Parathyroid adenoma (tissue), 2 donors: ENCODE measurements at regions not wholly inside any gene's neighbourhood (a gene's known extent, or its start where the extent isn't known, plus 50 kb on each side); places are given as distances from the start of the nearest gene placed in this dataset.
A peak's percentile ranks its signal among the peaks of the same experiment; 100 is the strongest.
"Not testable (repeated sequence)": the region's sequence is repeated elsewhere in the genome, so short reads cannot be mapped to it uniquely, and the experiment has no call there.

Experiments
- H2AFZ ChIP-seq: fragments of 300-600 bp; sonication (generic); one replicate; pipeline ENCODE4 v1.7.0; 2017; ENCODE audit warnings: antibody characterized with exemption, mild to moderate bottlenecking
- H3K27ac ChIP-seq: fragments of 300-600 bp; sonication (generic); one replicate; pipeline ENCODE4 v1.7.0; 2017
- H3K27me3 ChIP-seq: fragments of 300-600 bp; sonication (generic); one replicate; pipeline ENCODE4 v1.7.0; 2017; ENCODE audit warnings: low read length; ENCODE audit not compliant: control insufficient read depth, insufficient read depth
- H3K36me3 ChIP-seq: fragments of 300-600 bp; sonication (generic); one replicate; pipeline ENCODE4 v1.7.0; 2017; ENCODE audit warnings: low read length; ENCODE audit not compliant: control insufficient read depth, insufficient read depth
- H3K4me1 ChIP-seq: fragments of 300-600 bp; sonication (generic); one replicate; pipeline ENCODE4 v1.7.0; 2017; ENCODE audit warnings: control low read depth
- H3K4me2 ChIP-seq: fragments of 300-600 bp; sonication (generic); one replicate; pipeline ENCODE4 v1.7.0; 2017; ENCODE audit warnings: low read length
- H3K4me3 ChIP-seq: fragments of 300-600 bp; sonication (generic); one replicate; pipeline ENCODE4 v1.7.0; 2017; ENCODE audit warnings: low read depth, low read length
- H3K79me2 ChIP-seq: fragments of 300-600 bp; sonication (generic); one replicate; pipeline ENCODE4 v1.7.0; 2017; ENCODE audit warnings: control low read depth
- H3K9ac ChIP-seq: fragments of 300-600 bp; sonication (generic); one replicate; pipeline ENCODE4 v1.7.0; 2017; ENCODE audit warnings: mild to moderate bottlenecking
- H3K9me3 ChIP-seq: fragments of 300-600 bp; sonication (generic); one replicate; pipeline ENCODE4 v1.7.0; 2017; ENCODE audit warnings: low read length; ENCODE audit not compliant: control insufficient read depth
- TF ChIP-seq, protein P1 (sequence below): fragments of 300-600 bp; sonication (generic); IDR thresholded peaks from one replicate; pipeline ENCODE4 v1.7.0; 2017; ENCODE audit warnings: antibody characterized with exemption, mild to moderate bottlenecking
- donor health status: primary hyperparathyroidism.

DNA sequence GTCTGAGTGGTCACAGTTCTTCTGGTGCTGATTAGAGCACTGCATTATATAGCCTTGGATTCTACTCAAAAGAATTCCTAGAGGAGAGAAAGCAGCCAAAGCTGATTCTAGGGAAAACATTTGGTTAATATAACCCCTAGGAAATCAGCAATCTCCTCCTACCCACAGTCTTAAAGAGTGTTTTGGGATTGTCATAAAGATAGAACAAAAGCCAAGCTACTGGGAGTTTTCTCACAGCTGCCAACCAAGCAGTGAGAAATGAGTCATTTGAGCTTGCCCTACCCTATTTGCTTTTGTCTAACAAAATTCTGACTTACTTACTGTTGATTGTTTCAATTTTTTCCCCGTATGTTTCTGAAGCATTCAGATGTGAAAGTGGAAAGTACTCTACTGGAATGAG lies 469.3 kb downstream of the PLCL1 start:
- peak overlapping the region; percentile 13 for H2AFZ ChIP-seq
- no peak overlapping the region for H3K4me3 ChIP-seq
- H3K4me1 ChIP-seq: no peaks in the 10 kb centered on the region
- no peak overlapping the region for H3K27ac ChIP-seq
- no peaks in the 10 kb centered on the region for H3K79me2 ChIP-seq
- H3K9ac ChIP-seq: no peak overlapping the region
- no peaks in the 10 kb centered on the region for H3K9me3 ChIP-seq
- no peaks in the 10 kb centered on the region for H3K36me3 ChIP-seq
- H3K27me3 ChIP-seq: no peaks in the 10 kb centered on the region
- no peak overlapping the region for H3K4me2 ChIP-seq
- TF ChIP-seq, protein P1, sequence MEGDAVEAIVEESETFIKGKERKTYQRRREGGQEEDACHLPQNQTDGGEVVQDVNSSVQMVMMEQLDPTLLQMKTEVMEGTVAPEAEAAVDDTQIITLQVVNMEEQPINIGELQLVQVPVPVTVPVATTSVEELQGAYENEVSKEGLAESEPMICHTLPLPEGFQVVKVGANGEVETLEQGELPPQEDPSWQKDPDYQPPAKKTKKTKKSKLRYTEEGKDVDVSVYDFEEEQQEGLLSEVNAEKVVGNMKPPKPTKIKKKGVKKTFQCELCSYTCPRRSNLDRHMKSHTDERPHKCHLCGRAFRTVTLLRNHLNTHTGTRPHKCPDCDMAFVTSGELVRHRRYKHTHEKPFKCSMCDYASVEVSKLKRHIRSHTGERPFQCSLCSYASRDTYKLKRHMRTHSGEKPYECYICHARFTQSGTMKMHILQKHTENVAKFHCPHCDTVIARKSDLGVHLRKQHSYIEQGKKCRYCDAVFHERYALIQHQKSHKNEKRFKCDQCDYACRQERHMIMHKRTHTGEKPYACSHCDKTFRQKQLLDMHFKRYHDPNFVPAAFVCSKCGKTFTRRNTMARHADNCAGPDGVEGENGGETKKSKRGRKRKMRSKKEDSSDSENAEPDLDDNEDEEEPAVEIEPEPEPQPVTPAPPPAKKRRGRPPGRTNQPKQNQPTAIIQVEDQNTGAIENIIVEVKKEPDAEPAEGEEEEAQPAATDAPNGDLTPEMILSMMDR: no peak

DNA sequence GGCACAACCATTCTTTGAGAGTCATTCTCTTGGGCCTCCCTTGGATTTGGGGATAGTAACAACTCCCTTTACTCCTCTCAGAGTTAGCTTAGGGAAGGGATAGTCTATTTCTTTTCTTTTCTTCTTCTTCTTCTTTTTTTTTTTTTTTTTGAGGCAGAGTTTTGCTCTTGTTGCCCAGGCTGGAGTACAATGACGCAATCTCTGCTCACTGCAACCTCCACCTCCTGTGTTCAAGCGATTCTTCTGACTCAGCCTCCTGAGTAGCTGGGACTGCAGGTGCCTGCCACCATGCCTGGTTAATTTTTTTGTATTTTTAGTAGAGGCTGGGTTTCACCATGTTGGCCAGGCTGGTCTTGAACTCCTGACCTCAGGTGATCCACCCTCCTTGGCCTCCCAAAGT lies 465.8 kb downstream of the PLCL1 start:
- not testable (repeated sequence) for H3K36me3 ChIP-seq, H3K4me1 ChIP-seq, H2AFZ ChIP-seq, H3K79me2 ChIP-seq, H3K27ac ChIP-seq, H3K4me3 ChIP-seq, H3K9ac ChIP-seq, H3K27me3 ChIP-seq, H3K4me2 ChIP-seq, H3K9me3 ChIP-seq

DNA sequence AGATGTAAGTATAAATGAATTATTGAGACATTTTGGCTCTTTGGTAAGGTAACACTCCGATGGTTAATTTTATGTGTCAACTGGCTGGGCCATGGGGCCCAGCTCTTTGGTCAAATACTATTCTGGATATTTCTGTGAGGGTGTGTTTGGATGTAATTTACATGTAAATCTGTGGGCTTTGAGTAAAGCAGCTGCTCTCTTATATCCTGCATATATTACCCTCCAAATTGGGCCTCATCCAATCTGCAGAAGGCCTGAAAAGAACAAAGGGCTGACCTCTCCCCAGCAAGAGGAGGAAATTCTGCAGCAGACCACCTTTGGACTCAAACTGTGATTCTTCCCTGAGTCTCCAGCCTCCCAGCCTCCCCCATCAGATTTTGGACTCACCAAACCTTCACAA lies 464.1 kb downstream of the PLCL1 start:
- Histone ChIP-seq H3K27ac (no peak overlapping the region), H3K9me3 (no peaks in the 10 kb centered on the region), H3K9ac (no peak overlapping the region), H3K4me2 (no peak overlapping the region), H3K27me3 (no peaks in the 10 kb centered on the region), H3K4me3 (no peak overlapping the region), H2AFZ (no peak overlapping the region), H3K79me2 (no peaks in the 10 kb centered on the region), H3K36me3 (no peaks in the 10 kb centered on the region), H3K4me1 (no peaks in the 10 kb centered on the region)
- TF ChIP-seq, protein P1: no peak

DNA sequence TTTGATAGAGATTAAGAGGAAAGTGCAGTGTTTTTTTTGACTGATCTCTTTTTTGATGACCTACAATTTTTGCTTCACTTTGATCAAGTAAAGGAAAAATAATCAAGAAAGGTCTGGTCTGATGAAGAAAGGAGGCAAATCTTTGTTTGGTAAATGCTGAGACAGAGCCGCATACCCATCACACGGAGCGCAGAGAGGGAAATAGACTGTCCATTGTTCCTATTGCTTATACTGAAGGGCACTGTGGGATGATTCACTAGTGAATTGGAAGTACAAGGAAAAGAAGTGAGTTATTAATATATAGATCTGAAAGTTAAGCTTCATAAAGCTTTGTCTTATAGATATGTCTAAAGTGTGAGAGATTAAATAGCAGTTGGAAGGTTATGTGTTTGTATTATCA lies 455.1 kb downstream of the PLCL1 start:
- Histone ChIP-seq H2AFZ (no peak overlapping the region), H3K27me3 (no peaks in the 10 kb centered on the region), H3K4me3 (no peak overlapping the region), H3K79me2 (no peaks in the 10 kb centered on the region), H3K27ac (no peak overlapping the region), H3K9me3 (no peaks in the 10 kb centered on the region), H3K9ac (no peak overlapping the region), H3K36me3 (no peaks in the 10 kb centered on the region), H3K4me1 (no peaks in the 10 kb centered on the region), H3K4me2 (no peak overlapping the region)
- TF ChIP-seq, protein P1: no peak

DNA sequence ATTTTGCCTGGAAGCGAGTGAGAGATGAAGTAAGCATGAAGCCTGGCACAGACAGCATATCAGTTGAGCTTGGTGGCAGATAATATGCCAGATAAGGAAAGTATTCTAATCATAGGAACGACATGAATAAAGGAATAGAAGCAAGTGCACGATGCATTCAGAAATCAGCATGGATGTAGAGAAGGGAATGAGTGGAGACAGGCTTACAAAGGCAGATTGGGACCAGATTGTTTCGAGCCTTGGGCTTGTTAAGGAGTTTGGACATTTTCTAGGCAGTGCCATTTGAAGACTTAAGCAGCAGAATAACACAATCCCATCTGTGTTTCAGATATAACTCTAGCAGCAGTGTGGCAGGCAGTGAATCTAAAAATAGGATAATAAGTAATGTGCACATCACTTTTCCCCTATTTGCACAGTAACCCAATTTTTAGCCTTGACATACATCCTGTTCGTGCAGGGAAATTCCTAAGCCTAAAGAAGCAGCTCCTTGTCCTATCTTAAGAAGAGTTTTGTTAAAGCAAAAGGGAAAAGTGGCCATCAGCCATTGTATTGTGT lies 450.2 kb downstream of the PLCL1 start:
- Histone ChIP-seq H3K36me3 (no peaks in the 10 kb centered on the region), H3K9ac (no peak overlapping the region), H3K4me3 (no peak overlapping the region), H3K27ac (no peak overlapping the region), H3K4me2 (no peak overlapping the region), H2AFZ (no peak overlapping the region), H3K79me2 (no peaks in the 10 kb centered on the region), H3K9me3 (no peaks in the 10 kb centered on the region), H3K4me1 (no peaks in the 10 kb centered on the region), H3K27me3 (no peaks in the 10 kb centered on the region)
- TF ChIP-seq, protein P1: no peak
